ENCODE measurements at regions not wholly inside any gene's neighbourhood (a gene's known extent, or its start where the extent isn't known, plus 50 kb on each side); places are given as distances from the start of the nearest gene placed in this dataset.

DNA sequence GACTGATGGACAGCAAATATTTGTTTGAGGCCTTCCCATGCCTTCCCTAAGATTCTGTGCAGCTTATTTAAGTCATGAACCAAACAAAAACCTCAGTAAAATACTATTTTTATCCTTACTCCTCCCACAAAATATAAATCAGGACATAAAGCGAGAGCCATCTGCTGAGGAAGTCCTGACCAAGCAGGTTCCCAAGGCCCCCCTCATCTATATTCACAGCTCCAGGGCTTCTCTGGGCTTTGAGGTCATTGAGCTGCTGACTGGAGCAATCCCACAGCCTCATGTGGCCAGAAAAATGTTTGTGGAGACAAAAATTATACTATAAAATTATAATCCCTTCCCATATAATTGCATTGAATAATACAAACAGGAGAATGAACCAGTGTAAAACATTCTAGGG is 846.2 kb downstream of the ADGRL2 start:
- no peak overlapping the region for H3K4me3 ChIP-seq (ENCODE audit: low read length)
- no peak for DNase-seq (ENCODE audit: low read depth)
- TF ChIP-seq, protein P1, sequence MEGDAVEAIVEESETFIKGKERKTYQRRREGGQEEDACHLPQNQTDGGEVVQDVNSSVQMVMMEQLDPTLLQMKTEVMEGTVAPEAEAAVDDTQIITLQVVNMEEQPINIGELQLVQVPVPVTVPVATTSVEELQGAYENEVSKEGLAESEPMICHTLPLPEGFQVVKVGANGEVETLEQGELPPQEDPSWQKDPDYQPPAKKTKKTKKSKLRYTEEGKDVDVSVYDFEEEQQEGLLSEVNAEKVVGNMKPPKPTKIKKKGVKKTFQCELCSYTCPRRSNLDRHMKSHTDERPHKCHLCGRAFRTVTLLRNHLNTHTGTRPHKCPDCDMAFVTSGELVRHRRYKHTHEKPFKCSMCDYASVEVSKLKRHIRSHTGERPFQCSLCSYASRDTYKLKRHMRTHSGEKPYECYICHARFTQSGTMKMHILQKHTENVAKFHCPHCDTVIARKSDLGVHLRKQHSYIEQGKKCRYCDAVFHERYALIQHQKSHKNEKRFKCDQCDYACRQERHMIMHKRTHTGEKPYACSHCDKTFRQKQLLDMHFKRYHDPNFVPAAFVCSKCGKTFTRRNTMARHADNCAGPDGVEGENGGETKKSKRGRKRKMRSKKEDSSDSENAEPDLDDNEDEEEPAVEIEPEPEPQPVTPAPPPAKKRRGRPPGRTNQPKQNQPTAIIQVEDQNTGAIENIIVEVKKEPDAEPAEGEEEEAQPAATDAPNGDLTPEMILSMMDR (conservative IDR thresholded peaks at IDR 0.05; ENCODE audit: low read length) = no peak

DNA sequence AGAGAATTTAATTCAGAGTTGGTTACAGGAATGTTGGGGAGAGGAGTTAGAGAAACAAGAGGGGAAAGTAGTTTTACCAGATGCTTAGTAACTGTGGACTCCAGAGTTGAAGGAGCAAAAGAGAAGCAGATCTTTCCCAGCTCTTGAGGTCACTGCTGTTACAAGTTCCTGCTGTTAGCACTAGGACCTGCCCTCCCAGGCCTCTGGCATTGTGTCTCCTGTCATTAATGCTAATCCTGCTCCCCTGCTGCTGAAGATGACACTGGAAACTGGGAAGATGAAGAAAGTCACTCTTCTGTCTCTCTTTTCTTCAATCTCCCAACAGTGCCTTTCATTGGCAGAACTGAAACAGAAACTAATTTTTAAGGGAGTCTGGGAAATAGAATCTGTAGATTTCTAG is 845.6 kb downstream of the ADGRL2 start:
- TF ChIP-seq, protein P1 (conservative IDR thresholded peaks at IDR 0.05; ENCODE audit: low read length) = no peak
- no peak for DNase-seq (ENCODE audit: low read depth)
- no peak overlapping the region for H3K4me3 ChIP-seq (ENCODE audit: low read length)

DNA sequence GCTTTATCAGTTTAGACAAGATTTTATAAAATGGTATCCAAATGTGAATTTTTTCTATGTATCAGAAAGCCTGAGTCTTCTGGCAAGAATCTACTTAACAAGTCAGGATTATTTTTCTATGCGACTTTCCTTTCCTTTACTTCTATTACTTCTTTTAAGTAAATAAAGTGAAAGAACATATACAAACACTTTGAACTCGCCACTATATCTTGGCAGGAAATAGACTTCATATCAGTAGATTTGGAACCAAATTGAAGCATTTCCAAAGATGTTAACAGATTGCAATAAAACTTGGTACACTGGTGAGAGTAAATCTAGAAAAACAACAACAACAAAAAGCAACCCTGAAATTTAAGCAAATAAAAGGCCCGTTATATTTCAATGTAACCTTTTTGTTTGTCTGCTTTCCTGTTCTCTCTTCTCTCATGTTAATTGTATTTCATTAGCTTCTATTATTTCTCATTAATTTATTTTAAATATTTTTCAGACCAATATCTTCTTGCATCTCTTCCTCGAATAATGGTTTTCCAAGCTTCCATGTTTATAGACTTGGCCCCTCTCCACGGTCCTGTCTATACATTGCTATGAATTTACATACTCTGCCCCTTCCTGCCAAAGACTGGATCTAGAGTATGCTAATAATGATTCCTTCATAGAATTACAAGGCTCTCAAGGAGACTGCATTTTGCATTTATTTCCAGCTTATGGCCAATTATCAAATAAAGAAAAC is 843.6 kb downstream of the ADGRL2 start:
- no peak for DNase-seq (ENCODE audit: low read depth)
- TF ChIP-seq, protein P1 (conservative IDR thresholded peaks at IDR 0.05; ENCODE audit: low read length) = no peak
- no peak overlapping the region for H3K4me3 ChIP-seq (ENCODE audit: low read length)

DNA sequence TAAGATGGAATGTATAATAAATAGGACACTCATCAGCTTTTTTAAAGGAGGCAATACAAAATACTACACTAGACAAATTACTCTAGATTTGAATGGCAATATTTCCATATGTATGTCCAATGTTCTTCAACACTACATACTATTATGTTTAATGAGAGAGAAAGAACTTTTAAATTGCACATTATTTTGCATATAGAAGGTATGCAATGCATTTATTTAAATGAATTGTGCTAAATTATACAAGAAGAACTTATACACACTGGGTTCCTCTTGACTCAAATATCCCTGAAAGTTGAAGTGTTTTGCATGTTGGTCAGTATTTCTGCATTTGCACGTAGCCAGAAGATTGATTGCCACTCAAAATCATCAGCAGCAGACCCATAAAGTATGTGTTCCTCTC is 839.6 kb downstream of the ADGRL2 start:
- no peak overlapping the region for H3K4me3 ChIP-seq (ENCODE audit: low read length)
- DNase-seq (ENCODE audit: low read depth) = no peak
- TF ChIP-seq, protein P1 (conservative IDR thresholded peaks at IDR 0.05; ENCODE audit: low read length) = no peak

DNA sequence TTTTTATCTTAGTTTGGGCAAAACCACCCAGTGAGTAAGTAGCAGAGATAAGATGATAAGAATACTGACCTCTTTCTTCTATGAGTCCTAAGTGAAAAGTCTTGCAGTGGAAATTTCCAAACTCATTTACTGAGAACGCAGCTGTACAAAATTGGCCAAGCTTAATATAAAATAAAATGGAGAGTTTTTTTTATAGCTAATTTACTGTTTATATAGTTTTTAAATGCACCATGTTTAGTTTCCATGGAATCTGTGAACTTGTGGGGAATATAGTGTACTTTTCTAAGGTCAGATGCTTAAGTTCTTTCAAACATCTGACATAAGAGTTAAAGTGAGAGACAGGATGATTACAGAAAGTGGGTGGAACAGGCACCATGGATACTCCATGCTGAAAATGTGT is 833.5 kb downstream of the ADGRL2 start:
- H3K4me3 ChIP-seq (ENCODE audit: low read length) = no peak overlapping the region
- TF ChIP-seq, protein P1 (conservative IDR thresholded peaks at IDR 0.05; ENCODE audit: low read length) = no peak
- DNase-seq (ENCODE audit: low read depth) = no peak

DNA sequence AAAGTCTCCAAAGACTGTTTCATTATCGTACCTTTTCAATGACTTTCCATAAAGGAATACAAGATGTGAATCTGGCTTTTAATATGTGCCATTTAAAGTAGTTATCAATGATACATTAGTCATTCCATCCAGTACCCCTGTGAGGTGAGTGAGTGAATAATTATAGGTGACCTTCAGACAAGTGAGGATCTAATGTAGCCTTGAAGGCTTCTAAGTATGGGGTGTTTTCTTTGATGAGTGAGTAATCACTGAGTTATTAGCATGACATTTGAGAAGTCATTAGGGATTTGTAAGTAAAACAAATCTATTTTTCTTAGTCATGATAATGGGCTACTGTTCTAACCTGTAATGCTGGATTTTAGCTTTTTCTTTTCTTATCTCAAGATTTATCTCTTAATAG is 831.4 kb downstream of the ADGRL2 start:
- TF ChIP-seq, protein P1 (conservative IDR thresholded peaks at IDR 0.05; ENCODE audit: low read length) = no peak
- DNase-seq (ENCODE audit: low read depth) = no peak
- H3K4me3 ChIP-seq (ENCODE audit: low read length) = no peak overlapping the region

DNA sequence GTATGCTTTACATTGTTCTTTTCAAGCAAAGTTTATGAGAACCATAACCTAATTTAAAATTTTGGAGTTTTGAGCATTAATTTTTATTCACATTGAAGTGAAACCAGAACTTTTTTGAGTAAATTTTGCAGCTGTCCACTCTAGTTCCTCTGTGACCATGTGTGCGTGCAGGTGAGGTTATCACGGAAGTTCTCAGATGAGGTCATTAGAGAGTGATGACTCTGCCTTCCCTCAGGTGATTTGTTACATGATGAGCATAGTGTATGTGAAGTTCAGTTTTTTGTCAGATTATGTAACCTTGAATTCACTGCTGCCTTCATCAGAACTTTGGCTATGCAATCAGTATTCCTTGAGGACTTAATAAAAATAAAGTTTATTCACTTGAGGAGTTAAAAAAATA is 828.2 kb downstream of the ADGRL2 start:
- no peak for DNase-seq (ENCODE audit: low read depth)
- TF ChIP-seq, protein P1 (conservative IDR thresholded peaks at IDR 0.05; ENCODE audit: low read length) = no peak
- H3K4me3 ChIP-seq (ENCODE audit: low read length) = no peak overlapping the region
